HG02642 (cell line): ENCODE measurements at regions not wholly inside any gene's neighbourhood (a gene's known extent, or its start where the extent isn't known, plus 50 kb on each side); places are given as distances from the start of the nearest gene placed in this dataset.

Source experiments
- ATAC-seq: cut with Tn5 transposase; IDR thresholded peaks from one replicate; pipeline ENCODE4 v1.9.1; 2021; ENCODE audit warnings: mild to moderate bottlenecking; ENCODE audit not compliant: unreplicated experiment, poor library complexity

DNA sequence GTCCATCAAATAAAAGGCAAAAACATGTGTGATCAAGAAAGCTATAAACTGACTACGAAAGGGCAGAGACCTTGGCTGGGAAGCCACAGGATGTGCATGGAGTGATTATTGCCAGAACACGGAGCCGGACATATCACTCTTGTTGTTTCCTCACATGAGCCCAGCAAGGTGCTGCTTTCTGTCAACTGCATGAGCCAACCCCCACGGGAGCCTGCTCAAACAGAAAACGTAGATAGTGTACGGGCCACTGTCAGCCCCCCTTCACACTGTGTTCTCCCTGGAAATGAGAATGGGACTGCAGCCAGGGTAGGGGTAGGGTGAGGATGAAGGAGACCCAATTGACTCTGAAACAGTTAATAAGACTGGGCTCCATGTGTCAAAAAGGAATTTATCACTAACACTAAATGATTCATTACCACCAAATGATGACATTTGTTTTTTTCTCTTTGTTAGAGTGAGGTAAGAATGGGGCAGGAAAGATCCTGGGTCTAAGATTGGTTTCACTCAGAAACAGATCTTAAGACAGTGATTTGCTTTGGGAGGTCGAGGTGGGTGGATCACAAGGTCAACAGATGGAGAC is 235.8 kb downstream of the MREG start:
- no peak for ATAC-seq

DNA sequence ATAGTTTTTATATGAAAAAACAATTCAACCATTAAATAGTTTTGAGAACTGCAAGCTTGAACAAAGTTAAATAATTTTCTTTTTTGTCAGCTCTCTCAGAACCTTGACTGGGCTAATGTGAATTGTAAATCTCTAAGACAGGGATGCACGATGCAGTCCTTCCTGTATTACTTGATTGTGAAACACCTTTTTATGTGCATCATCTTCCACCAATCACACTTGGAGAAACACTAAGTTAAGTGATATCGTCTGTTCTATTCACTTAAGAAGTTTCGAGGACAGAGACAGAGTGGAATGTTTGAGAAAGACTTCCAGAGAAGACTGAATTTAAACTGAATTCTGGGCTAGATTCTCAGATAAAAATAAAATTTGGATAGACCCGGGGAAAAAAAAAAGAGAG is 238.2 kb downstream of the MREG start:
- ATAC-seq, result no peak

DNA sequence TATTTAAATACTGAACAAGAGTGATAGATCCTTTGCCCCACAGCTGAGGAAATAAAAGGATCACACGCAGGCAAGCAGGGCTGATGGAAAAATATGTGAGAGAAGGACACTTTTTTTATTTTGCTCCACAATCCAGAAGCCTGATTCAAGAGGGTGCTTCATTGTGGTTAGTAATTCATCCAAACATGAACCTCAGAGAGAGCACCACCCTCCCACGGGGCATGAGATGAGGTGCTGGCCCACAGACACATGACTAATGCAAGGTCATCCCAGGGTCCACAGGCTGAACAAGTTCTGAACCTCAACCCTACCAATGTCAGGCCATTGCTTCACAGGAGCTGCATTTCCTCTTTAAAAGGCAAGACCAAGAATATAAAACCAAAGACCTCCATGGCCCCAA is 239.6 kb downstream of the MREG start:
- no peak for ATAC-seq

DNA sequence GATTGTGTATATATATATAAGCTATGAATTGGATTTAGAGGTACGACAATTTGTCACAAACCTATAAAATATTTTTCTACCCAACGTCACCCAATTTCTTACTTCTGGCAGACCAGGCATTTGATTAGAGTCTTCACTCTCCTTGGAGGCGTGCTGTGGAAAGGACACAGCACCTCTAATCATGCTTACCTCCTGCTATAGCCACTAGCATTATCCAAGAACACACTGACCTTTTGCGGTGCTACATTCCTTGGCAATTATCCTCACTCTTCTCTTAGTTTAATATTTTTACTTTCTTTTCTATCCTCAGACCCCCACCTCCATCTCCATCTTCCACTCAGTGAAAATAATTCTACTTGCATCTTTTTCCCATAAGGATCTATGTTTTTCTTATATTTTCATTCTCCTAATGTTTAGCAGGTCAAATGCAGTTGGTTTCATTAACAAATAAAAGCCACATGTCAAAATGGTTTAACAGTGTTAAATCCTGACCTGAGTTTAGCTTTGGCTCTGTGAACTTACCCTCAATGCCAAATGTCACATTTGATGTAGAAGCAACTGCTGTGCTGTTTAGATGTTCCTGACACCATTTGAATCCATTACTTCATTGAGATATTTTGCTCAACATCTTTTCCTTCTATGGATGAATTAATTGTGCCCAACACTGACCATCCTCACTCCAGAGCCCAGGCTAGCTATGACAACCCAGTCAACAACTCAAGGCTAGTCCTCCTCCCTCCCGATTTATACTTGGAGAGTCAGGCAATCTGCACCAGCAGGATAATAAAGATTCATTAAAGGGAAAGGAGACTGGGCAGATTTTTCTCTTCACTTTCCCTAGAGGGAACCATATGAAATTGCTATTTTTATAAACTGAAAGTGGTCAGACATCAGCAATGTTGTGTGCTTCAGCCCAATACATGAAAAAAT is 240.5 kb downstream of the MREG start:
- ATAC-seq, result no peak

DNA sequence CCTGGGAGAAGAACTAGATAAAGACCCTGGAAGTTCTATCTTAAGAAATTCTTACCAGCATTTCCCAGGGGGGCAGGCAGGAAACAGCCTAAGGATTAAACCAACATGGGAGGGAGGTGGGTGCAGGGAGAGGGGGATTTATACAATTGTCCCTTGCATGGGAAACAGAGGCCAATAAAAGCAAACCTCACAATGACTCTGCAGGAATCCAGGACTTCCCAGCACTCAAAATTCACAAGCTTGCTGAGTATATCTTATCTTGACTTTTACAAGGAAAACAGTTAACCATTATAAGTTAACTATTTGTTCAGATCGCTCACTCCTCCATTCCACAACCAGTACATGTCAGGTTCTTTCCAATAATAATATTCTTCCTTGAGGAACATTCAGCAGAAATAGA is 241.3 kb downstream of the MREG start:
- ATAC-seq, result no peak

DNA sequence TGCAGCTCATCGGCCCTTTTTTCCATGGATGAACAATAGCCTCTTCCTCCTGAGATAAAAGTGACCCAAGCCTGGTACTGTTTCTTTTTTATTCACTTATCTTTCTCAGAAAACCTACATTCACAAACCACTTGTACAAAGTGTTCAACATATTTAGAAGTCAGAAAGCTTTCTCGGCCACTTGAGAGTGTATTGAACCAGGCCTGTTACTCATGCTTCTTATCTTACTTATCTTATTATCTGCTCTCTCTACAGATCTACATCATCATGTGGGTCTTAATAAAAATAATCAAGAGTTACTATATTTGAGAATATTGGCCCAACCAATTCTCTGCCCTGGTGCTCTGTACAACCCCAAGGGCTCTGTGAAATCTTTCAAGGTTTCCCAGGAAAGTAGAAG is 242.1 kb downstream of the MREG start:
- ATAC-seq, result no peak

DNA sequence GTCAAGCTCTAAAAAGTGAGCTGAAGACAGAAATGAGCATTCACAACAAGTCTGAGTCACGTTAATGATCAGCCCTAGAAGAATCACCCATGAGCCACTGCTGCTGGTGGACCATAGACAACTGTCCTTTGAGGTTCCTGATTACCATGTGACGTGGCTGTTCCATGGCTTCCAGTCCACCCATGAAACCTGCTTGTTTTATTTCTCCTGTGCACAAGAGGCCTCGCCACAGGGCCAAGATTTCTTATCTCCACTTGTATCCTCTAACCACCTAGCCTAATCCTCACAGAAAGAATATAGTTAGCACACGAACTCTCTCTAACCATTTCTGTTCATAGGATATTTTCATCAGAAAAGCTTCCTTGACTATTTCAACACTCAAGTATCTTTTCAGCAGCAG is 242.7 kb downstream of the MREG start:
- no peak for ATAC-seq

DNA sequence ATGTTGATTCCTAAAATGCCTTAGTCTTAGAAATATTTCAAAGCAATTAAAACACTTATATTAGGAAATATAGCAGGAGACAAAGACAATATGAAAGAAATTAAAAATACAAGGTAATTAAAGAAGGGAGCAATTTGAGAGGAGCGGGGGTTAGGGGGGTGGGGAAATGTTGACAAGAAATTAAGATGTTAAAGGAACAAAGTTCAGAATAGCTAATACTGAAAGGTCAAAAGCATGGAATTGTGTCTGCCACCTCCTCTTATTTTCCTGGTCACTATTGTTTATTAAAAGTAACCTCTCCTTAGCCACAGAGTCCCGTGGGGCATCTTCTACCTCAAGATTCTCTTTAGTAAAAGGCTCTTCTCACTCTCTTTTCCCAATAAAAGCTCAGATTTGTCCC is 244.1 kb downstream of the MREG start:
- ATAC-seq, result no peak

DNA sequence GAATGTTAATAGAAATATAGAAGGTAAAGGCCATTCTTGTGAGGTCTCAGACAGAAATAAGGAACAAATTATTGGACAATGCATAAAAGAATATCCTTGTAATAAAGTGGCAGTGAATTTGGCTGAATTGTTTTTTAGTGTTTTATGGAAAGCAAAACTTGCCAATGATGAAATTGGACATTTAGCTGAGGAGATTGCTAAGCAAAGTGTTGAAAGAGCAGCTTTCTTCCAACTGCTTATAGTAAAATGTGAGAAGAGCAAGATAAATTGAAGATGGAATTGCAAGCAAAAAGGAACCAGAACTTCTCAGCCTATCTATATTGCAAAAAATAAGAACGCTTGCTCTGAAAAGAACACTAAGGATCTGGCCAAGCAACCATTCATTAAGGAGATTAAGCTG is 245.7 kb downstream of the MREG start:
- ATAC-seq, result no peak

DNA sequence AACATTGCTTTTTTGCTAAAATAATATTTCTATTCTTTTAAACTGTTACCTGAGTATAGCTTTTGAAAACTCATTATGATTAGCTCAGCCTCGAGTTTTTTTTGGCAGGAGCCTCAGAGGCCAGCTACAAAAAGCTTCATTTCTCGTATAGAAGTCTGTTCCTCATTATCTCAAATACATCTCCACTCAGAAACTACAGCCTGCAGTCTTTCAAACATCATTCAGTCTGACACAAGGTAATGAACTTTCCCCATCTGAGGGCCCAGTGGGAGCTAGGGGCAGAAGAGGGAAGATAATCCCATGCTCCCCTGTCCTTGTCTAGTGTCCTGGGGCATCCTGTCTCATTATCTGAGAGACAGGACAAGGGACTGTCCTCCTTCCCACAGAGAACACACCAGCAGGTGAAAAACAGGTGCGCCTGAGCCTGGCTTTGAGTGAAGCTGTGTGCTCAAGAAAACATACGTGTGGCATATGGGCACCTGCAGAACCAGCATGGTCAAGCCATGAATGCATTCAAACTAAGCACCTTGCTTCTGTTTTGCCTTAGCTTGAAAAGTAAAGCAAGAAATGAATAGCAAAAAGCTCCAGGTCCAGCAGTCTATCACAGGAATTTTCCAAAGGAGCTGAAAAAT is 247.5 kb downstream of the MREG start:
- ATAC-seq, result no peak

DNA sequence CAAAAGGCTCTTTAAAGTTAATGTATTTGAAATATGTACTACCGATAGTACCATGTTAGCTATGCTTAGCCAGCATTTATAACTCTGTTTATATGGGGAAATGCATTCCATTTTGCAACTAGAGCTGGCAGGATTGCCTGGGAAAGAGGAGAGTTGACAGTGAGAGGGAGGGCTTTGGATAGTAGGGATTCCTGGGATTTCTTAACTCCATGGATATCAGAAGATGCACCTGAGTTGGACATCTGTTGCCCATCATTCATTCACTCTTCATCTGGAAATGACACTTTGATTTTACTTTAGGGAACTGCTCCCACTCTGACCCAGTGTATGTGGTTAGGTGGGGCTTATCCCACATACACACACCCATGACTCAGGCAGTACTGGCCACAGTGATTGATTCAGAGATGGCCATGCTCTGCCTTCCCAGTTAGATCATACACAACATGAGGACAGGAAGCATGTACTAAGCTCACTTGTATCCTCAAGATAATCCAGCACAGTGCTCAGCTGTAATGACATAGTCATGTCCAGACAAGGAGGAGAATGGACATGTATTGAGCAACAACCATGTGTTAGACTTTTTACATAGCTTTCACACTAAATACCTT is 248.8 kb downstream of the MREG start:
- ATAC-seq, result no peak

DNA sequence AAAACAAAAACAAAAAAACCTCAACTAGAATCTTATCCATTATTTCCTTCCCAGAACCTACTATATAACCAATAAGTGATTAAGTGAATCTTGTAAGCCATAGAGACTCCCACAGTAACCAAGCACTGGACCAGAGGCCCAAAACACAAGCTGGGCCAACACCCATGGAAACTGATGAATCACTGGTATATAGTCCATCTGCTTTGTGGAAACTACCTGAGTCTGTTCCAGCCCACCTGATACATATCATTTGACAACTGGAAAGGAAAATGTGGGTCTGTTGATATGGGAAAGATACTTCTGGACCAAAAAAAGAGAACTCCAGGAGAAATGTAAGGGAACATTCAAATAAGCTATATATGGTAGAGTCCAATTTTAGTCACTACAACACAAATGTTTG is 252.8 kb downstream of the MREG start:
- no peak for ATAC-seq

DNA sequence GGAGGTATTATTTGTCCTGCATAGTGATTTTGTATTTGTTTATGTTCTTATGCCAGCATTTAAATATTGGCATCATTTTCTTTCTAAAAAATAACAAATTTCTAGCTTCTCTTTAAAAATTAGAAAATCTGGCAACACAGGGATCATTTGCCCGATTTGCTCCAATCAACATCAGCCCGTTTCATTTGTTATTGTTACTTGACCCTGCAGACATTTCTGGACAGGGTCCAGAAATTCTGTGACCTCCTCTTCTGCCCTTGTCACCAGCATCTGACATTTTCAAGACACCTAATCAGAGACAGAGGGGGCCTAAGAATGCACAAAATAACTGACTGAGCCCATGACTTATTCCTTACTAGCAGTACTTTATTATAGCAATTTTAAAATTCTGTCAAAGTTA is 253.3 kb downstream of the MREG start:
- ATAC-seq, result no peak

DNA sequence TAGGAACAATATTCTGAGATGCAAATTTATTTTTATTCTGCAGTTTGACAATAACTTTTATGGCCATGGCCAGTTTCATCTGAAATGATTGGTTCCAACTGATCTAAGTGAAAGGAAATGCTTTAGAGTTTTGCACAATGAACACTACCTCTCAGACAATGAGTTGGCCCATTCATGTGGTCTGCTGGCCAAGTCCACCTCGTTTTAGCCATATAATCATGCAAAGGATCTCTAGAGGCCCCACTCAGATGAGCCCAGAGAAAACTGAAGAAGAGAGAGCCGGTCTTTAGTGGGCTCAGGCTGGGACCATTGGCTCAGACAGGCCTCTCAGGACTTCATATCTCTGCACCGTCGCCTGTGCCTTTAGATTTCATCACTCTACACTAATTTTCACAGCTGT is 254.7 kb downstream of the MREG start:
- ATAC-seq, result no peak

DNA sequence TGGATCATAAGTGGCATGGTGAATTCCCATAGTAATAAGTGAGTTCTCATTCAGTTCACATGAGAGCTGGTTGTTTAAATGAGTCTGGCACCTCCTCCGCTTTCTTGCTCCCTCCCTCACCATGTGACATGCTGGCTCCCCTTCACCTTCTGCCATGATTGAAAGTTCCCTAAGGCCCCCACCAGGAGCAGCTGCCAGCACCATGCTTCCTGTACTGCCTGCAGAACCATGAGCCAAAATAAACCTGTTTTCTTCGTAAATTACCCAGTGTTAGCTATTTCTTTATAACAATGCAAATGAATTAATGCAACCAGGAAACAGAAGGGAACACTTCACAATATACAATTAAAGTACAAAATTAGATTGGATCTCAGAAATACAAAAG is 257.0 kb downstream of the MREG start:
- no peak for ATAC-seq

DNA sequence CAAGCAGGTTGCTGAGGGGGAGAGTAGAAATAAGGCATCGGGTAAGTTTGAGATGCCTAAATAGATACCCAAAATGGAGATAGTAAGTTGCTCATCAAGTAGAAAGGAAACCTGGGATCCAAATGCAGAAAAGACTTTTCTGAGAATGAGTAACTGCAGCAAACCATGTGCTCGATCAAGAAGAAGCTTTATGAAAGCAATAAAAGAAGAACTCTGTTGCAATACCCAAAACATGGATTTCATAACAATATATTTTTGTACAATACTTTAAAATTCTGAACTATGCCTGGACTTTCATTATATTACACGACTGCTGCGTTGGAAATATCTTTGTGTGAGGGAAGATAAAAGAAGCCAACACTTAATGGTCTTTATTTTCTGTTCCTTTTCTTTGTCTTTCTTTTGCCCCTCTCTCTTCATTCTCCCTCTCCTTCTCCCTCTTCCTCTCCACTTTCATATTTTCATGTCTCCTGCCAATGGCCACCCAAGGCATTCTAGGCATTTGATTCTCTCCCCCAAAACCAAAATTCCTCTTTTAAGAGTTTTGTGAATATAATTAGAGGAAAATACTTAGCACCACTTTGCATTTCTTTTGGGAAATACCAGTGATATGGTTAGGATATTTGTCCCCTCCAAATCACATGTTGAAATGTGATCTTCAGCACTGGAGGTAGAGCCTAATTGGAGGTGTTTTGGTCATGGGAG is 257.6 kb downstream of the MREG start:
- no peak for ATAC-seq

DNA sequence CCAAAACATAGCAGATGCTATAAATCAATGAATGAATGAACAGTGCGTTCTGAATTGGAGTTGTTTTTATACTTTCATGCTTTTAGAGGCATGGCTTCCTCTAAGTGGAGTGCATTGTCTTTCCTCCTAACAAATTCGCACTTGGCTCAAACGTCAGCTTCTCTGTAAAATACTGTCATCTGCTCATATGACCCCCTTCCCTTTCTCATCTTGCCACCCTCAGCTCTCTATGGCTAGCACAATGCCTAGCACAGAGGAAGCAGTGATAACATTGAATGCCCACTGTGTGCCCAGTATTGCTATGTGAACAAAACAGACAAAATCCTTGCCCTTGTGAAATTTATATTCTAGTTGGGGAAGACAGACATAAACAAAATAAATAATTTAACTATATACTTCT is 258.8 kb downstream of the MREG start:
- ATAC-seq, result no peak

DNA sequence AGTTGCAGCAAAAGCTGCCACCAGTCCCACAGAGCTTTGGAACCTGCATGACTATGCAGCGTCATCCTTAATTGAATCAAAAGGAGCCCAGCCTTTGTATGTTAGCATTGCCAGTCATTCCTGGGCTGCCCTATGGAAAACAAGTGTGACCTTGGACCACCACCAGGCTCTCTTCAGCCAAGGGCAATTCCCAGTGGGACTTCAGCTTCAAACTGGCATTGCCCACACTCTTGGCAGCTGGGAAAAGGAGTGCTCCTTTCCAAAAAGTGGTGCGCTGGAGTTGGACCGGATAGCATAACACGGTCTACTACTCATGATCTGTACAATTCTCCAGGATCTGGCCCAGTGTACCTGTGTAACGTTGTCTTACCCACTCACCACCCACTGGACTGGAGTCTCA is 259.5 kb downstream of the MREG start:
- ATAC-seq, result no peak

DNA sequence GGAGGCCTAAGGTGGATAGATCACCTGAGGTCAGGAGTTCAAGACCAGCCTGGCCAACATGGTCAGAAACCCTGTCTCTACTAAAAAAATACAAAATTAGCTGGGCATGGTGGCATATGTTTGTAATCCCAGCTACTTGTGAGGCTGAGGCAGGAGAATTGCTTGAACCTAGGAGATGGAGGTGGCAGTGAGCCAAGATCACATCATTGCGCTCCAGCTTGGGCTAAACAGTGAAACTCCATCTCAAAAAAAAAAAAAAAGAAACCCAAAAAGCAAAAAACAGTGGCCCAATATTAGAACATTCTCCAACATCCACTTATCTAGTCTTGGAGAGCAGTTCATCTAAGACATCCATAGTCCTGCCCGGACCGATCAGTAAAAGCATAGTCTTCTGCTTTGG is 260.4 kb downstream of the MREG start:
- ATAC-seq, result no peak

DNA sequence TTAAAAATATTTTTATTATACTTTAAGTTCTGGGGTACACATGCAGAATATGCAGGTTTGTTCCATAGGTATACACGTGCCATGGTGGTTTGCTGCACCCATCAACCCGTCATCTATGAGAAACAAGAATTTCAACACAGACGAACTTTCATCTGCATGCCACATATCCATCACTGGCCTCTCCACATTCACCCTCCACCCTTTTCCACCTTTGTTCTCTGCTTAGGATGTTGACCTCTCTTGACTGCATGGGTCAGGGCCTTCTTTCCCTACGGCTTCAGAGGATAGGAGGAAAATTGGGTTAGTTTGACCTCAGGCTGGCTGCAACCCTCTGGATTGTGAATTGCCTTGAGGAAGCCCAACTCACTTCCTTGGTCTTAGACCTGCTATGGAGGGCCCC is 260.9 kb downstream of the MREG start:
- ATAC-seq, result no peak

DNA sequence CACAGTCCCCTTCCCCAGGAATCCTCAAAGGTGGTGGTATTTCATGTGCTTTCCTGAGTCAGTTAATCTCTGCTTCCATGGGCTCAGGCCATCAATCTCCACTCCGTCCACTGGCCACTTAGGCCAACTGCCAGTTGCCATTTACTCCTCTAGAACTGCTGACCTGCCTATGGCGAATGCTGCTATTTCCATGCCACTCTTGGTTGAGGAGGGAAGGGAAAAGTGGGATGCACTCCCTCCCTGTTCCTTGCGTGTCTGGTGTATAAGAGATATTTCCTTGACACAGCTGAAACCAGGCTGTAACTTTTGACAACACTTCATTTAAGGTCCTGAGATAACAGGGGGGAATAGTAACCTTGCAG is 261.5 kb downstream of the MREG start:
- no peak for ATAC-seq
